Spleen (tissue), 7 donors: ENCODE measurements at regions not wholly inside any gene's neighbourhood (a gene's known extent, or its start where the extent isn't known, plus 50 kb on each side); places are given as distances from the start of the nearest gene placed in this dataset.

Experiments
- POLR2A ChIP-seq, 3 donors: fragments of 450-650 bp; IDR thresholded peaks; one replicate each; pipeline ENCODE4 v1.5.1; 2017; ENCODE audit warnings: antibody characterized with exemption in 3 of 3, mild to moderate bottlenecking in 1 of 3
- POLR2AphosphoS5 ChIP-seq, 3 donors: sonication (generic); formaldehyde crosslinking; IDR thresholded peaks; one replicate each; pipeline ENCODE4 v1.5.1; 2017; ENCODE audit warnings: antibody characterized with exemption in 3 of 3
- TF ChIP-seq, protein P1 (sequence below), 11 experiments: fragments of 200-600 bp in 7 of 11; fragments of 450-650 bp in 4 of 11; sonication (generic) in 4 of 11; IDR thresholded peaks in 8 of 11; conservative IDR thresholded peaks in 3 of 11; 1 replicate in 7 of 11; 2 replicates in 4 of 11; pipeline versions ENCODE4 v1.4.0 to v1.8.0; 2016 to 2021; ENCODE audit warnings: antibody characterized with exemption in 11 of 11, inconsistent platforms in 4 of 11, mild to moderate bottlenecking in 1 of 11
- donor health status: DM: no; HTN: no; CAD: no; lungs with moderate emphysema.
- donor health status: DM: no; HTN: no; CAD: no.
- donor health status: DM: no; HTN: no; CAD: no.

DNA sequence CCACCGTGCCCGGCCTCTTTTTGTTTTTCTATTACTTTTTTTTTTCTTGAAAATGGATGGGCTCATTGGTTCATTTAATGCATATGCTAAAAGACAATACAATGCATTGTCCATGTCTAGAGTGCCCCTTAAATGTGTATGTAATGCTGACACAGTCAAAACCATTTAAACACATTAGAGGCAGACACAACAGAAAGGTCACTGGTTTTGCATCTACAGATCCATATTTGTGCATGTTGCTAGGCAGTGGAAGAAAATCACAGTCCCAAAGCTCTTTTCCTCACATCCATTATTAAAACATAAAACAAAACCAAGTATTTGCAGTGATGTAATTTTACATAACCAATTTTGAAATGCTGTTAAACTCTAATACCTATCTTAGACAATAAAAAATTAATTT lies 389.0 kb downstream of the TAF11L14 start:
- TF ChIP-seq POLR2A (IDR thresholded peaks at IDR 0.05) (no peak), POLR2AphosphoS5 (IDR thresholded peaks at IDR 0.05) (no peak)
- TF ChIP-seq, protein P1, sequence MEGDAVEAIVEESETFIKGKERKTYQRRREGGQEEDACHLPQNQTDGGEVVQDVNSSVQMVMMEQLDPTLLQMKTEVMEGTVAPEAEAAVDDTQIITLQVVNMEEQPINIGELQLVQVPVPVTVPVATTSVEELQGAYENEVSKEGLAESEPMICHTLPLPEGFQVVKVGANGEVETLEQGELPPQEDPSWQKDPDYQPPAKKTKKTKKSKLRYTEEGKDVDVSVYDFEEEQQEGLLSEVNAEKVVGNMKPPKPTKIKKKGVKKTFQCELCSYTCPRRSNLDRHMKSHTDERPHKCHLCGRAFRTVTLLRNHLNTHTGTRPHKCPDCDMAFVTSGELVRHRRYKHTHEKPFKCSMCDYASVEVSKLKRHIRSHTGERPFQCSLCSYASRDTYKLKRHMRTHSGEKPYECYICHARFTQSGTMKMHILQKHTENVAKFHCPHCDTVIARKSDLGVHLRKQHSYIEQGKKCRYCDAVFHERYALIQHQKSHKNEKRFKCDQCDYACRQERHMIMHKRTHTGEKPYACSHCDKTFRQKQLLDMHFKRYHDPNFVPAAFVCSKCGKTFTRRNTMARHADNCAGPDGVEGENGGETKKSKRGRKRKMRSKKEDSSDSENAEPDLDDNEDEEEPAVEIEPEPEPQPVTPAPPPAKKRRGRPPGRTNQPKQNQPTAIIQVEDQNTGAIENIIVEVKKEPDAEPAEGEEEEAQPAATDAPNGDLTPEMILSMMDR (IDR thresholded peaks at IDR 0.05 in 8 of 11, conservative IDR thresholded peaks at IDR 0.05 in 3 of 11), result no peak
